ENCODE measurements at regions not wholly inside any gene's neighbourhood (a gene's known extent, or its start where the extent isn't known, plus 50 kb on each side); places are given as distances from the start of the nearest gene placed in this dataset.
A peak's percentile ranks its signal among the peaks of the same experiment; 100 is the strongest.
"Not testable (repeated sequence)": the region's sequence is repeated elsewhere in the genome, so short reads cannot be mapped to it uniquely, and the experiment has no call there.

- peaks cover 9% of the 10 kb centered on the region for H3K9me3 Mint-ChIP-seq
- H3K27me3 Mint-ChIP-seq (ENCODE audit: insufficient read depth): peaks cover 18% of the 10 kb centered on the region
- H3K4me3 Mint-ChIP-seq: peak overlapping the region; percentile 27; the same call in 1 of the 2 replicates
- TF ChIP-seq CTCF (IDR thresholded peaks at IDR 0.05): no peak
- H3K4me1 Mint-ChIP-seq (ENCODE audit: low read depth): peaks cover 25% of the 10 kb centered on the region
- no peak overlapping the region; the same call in 1 of the 2 replicates for H3K27ac Mint-ChIP-seq
- no peak for DNase-seq
- H3K36me3 Mint-ChIP-seq (ENCODE audit: low read depth): peaks cover 6% of the 10 kb centered on the region; the same call in 1 of the 2 replicates
Measured at GRCh38 chr1:47533793-47534328, 96.0 kb downstream of the FOXD2 start.

- H3K27me3 Mint-ChIP-seq (ENCODE audit: insufficient read depth): peaks cover 18% of the 10 kb centered on the region
- H3K4me3 Mint-ChIP-seq: no peak overlapping the region
- H3K27ac Mint-ChIP-seq: peak overlapping the region; percentile 48
- DNase-seq: peak; percentile 21
- TF ChIP-seq CTCF (IDR thresholded peaks at IDR 0.05): no peak
- H3K36me3 Mint-ChIP-seq (ENCODE audit: low read depth): peaks cover under 1% of the 10 kb centered on the region; the same call in 1 of the 2 replicates
- H3K4me1 Mint-ChIP-seq (ENCODE audit: low read depth): peaks cover 25% of the 10 kb centered on the region
- peaks cover 3% of the 10 kb centered on the region for H3K9me3 Mint-ChIP-seq
Measured at GRCh38 chr1:47534436-47534835, 96.6 kb downstream of the FOXD2 start.

GRCh38 chr1:47536646-47537118 is 98.8 kb downstream of the FOXD2 start:
- no peak for DNase-seq
- H3K27me3 Mint-ChIP-seq (ENCODE audit: insufficient read depth): peaks cover 18% of the 10 kb centered on the region
- no peak for TF ChIP-seq CTCF (IDR thresholded peaks at IDR 0.05)
- H3K4me1 Mint-ChIP-seq (ENCODE audit: low read depth): peaks cover 25% of the 10 kb centered on the region
- H3K4me3 Mint-ChIP-seq: no peak overlapping the region
- H3K36me3 Mint-ChIP-seq (ENCODE audit: low read depth): no peaks in the 10 kb centered on the region; the same call in 1 of the 2 replicates
- H3K9me3 Mint-ChIP-seq: peaks cover 5% of the 10 kb centered on the region
- no peak overlapping the region for H3K27ac Mint-ChIP-seq

GRCh38 chr1:47537268-47537667 is 99.4 kb downstream of the FOXD2 start:
- Mint-ChIP-seq H3K27me3 (ENCODE audit: insufficient read depth) (peaks cover 21% of the 10 kb centered on the region), H3K4me3 (no peak overlapping the region), H3K9me3 (peaks cover 11% of the 10 kb centered on the region), H3K27ac (no peak overlapping the region), H3K4me1 (ENCODE audit: low read depth) (peaks cover 25% of the 10 kb centered on the region), H3K36me3 (ENCODE audit: low read depth) (no peaks in the 10 kb centered on the region; the same call in 1 of the 2 replicates)
- TF ChIP-seq CTCF (IDR thresholded peaks at IDR 0.05): no peak
- no peak for DNase-seq

GRCh38 chr1:47537966-47538365 is 100.1 kb downstream of the FOXD2 start:
- Mint-ChIP-seq H3K4me1 (ENCODE audit: low read depth) (peaks cover 19% of the 10 kb centered on the region), H3K4me3 (no peak overlapping the region), H3K27me3 (ENCODE audit: insufficient read depth) (peaks cover 22% of the 10 kb centered on the region), H3K27ac (no peak overlapping the region), H3K36me3 (ENCODE audit: low read depth) (no peaks in the 10 kb centered on the region; the same call in 1 of the 2 replicates), H3K9me3 (peaks cover 11% of the 10 kb centered on the region)
- TF ChIP-seq CTCF (IDR thresholded peaks at IDR 0.05): no peak
- DNase-seq: no peak

GRCh38 chr1:47538530-47538929 is 100.7 kb downstream of the FOXD2 start:
- H3K27ac Mint-ChIP-seq; DNase-seq; H3K36me3 Mint-ChIP-seq (ENCODE audit: low read depth); H3K4me3 Mint-ChIP-seq: not testable (repeated sequence)
- Mint-ChIP-seq H3K27me3 (ENCODE audit: insufficient read depth) (peaks cover 26% of the 10 kb centered on the region), H3K9me3 (peaks cover 11% of the 10 kb centered on the region), H3K4me1 (ENCODE audit: low read depth) (peaks cover 14% of the 10 kb centered on the region)

- H3K9me3 Mint-ChIP-seq: peaks cover 11% of the 10 kb centered on the region
- H3K4me3 Mint-ChIP-seq; H3K27ac Mint-ChIP-seq; DNase-seq; H3K4me1 Mint-ChIP-seq (ENCODE audit: low read depth); H3K36me3 Mint-ChIP-seq (ENCODE audit: low read depth): not testable (repeated sequence)
- H3K27me3 Mint-ChIP-seq (ENCODE audit: insufficient read depth): peaks cover 27% of the 10 kb centered on the region
Measured at GRCh38 chr1:47541705-47542104, 103.9 kb downstream of the FOXD2 start.

- H3K36me3 Mint-ChIP-seq (ENCODE audit: low read depth); DNase-seq; H3K4me3 Mint-ChIP-seq; H3K4me1 Mint-ChIP-seq (ENCODE audit: low read depth); H3K27ac Mint-ChIP-seq: not testable (repeated sequence)
- peaks cover 28% of the 10 kb centered on the region for H3K27me3 Mint-ChIP-seq (ENCODE audit: insufficient read depth)
- H3K9me3 Mint-ChIP-seq: peaks cover 11% of the 10 kb centered on the region
Measured at GRCh38 chr1:47543089-47543488, 105.2 kb downstream of the FOXD2 start.
